ENCODE measurements at regions not wholly inside any gene's neighbourhood (a gene's known extent, or its start where the extent isn't known, plus 50 kb on each side); places are given as distances from the start of the nearest gene placed in this dataset.
A peak's percentile ranks its signal among the peaks of the same experiment; 100 is the strongest.

- Mint-ChIP-seq H3K4me3 (no peak overlapping the region), H3K36me3 (ENCODE audit: low read depth) (no peaks in the 10 kb centered on the region), H3K9me3 (no peaks in the 10 kb centered on the region), H3K4me1 (no peaks in the 10 kb centered on the region), H3K27ac (no peak overlapping the region), H3K27me3 (ENCODE audit: low read depth, poor library complexity) (no peaks in the 10 kb centered on the region)
- TF ChIP-seq CTCF (IDR thresholded peaks at IDR 0.05), result no peak
- no peak for DNase-seq
Observed at GRCh38 chr17:54405826-54406225, 494.8 kb upstream of the TOM1L1 start.

GRCh38 chr17:54408731-54409130 lies 491.9 kb upstream of the TOM1L1 start:
- H3K9me3 Mint-ChIP-seq, result no peaks in the 10 kb centered on the region
- H3K4me3 Mint-ChIP-seq, result no peak overlapping the region
- TF ChIP-seq CTCF (IDR thresholded peaks at IDR 0.05), result no peak
- H3K27ac Mint-ChIP-seq, result no peak overlapping the region
- no peak for DNase-seq
- no peaks in the 10 kb centered on the region for H3K27me3 Mint-ChIP-seq (ENCODE audit: low read depth, poor library complexity)
- H3K4me1 Mint-ChIP-seq, result no peaks in the 10 kb centered on the region
- H3K36me3 Mint-ChIP-seq (ENCODE audit: low read depth), result no peaks in the 10 kb centered on the region

- H3K27ac Mint-ChIP-seq, result no peak overlapping the region
- H3K4me3 Mint-ChIP-seq, result no peak overlapping the region
- no peak for TF ChIP-seq CTCF (IDR thresholded peaks at IDR 0.05)
- no peaks in the 10 kb centered on the region for H3K4me1 Mint-ChIP-seq
- H3K27me3 Mint-ChIP-seq (ENCODE audit: low read depth, poor library complexity), result no peaks in the 10 kb centered on the region
- peaks cover 38% of the 10 kb centered on the region for H3K9me3 Mint-ChIP-seq
- DNase-seq, result no peak
- H3K36me3 Mint-ChIP-seq (ENCODE audit: low read depth), result no peaks in the 10 kb centered on the region
Observed at GRCh38 chr17:54418467-54418866, 482.2 kb upstream of the TOM1L1 start.

- Mint-ChIP-seq H3K4me1 (no peaks in the 10 kb centered on the region), H3K4me3 (no peak overlapping the region), H3K36me3 (ENCODE audit: low read depth) (no peaks in the 10 kb centered on the region), H3K9me3 (peaks cover 15% of the 10 kb centered on the region), H3K27ac (no peak overlapping the region), H3K27me3 (ENCODE audit: low read depth, poor library complexity) (no peaks in the 10 kb centered on the region)
- TF ChIP-seq CTCF (IDR thresholded peaks at IDR 0.05), result no peak
- DNase-seq, result no peak
Observed at GRCh38 chr17:54425671-54426070, 475.0 kb upstream of the TOM1L1 start.

- no peak for DNase-seq
- H3K4me1 Mint-ChIP-seq, result no peaks in the 10 kb centered on the region
- TF ChIP-seq CTCF (IDR thresholded peaks at IDR 0.05), result peak; percentile 46
- no peaks in the 10 kb centered on the region for H3K36me3 Mint-ChIP-seq (ENCODE audit: low read depth)
- H3K27me3 Mint-ChIP-seq (ENCODE audit: low read depth, poor library complexity), result no peaks in the 10 kb centered on the region
- no peak overlapping the region for H3K27ac Mint-ChIP-seq
- no peak overlapping the region for H3K4me3 Mint-ChIP-seq
- H3K9me3 Mint-ChIP-seq, result peaks cover 11% of the 10 kb centered on the region
Observed at GRCh38 chr17:54426296-54426886, 474.3 kb upstream of the TOM1L1 start.

GRCh38 chr17:54435966-54436365 lies 464.7 kb upstream of the TOM1L1 start:
- Mint-ChIP-seq H3K9me3 (peaks cover 18% of the 10 kb centered on the region), H3K27ac (no peak overlapping the region), H3K36me3 (ENCODE audit: low read depth) (no peaks in the 10 kb centered on the region), H3K4me3 (no peak overlapping the region), H3K4me1 (peaks cover 23% of the 10 kb centered on the region), H3K27me3 (ENCODE audit: low read depth, poor library complexity) (no peaks in the 10 kb centered on the region)
- no peak for TF ChIP-seq CTCF (IDR thresholded peaks at IDR 0.05)
- peak; percentile 21 for DNase-seq
